ENCODE measurements at regions not wholly inside any gene's neighbourhood (a gene's known extent, or its start where the extent isn't known, plus 50 kb on each side); places are given as distances from the start of the nearest gene placed in this dataset.

- TF ChIP-seq CTCF (conservative IDR thresholded peaks at IDR 0.05 in 1 of 2, IDR thresholded peaks at IDR 0.05 in 1 of 2; ENCODE audit: extremely low read depth in 1 of 2, insufficient read depth in 1 of 2, low read depth in 1 of 2, low read length in 2 of 2) (no peak), EZH2 (IDR thresholded peaks at IDR 0.05; ENCODE audit: borderline replicate concordance, low read length) (no peak)
These were observed 58.8 kb downstream of the ARL4A start for GRCh38 chr7:12746211-12746610.
